Fibroblast of lung (primary cell): ENCODE measurements at regions not wholly inside any gene's neighbourhood (a gene's known extent, or its start where the extent isn't known, plus 50 kb on each side); places are given as distances from the start of the nearest gene placed in this dataset.

Experiments
- EZH2 ChIP-seq: IDR thresholded peaks from 2 replicates; pipeline ENCODE4 v1.5.1; 2012; ENCODE audit warnings: low read length, control low read depth, mild to moderate bottlenecking; ENCODE audit errors: missing control alignments
- TF ChIP-seq, protein P1 (sequence below), 2 donors: IDR thresholded peaks in 1 of 2; conservative IDR thresholded peaks in 1 of 2; 1 replicate in 1 of 2; 2 replicates in 1 of 2; pipeline ENCODE4 v1.5.1; 2011 to 2012; ENCODE audit warnings: low read length in 2 of 2, control low read depth in 1 of 2, inconsistent platforms in 1 of 2, low read depth in 1 of 2, mild to moderate bottlenecking in 1 of 2

DNA sequence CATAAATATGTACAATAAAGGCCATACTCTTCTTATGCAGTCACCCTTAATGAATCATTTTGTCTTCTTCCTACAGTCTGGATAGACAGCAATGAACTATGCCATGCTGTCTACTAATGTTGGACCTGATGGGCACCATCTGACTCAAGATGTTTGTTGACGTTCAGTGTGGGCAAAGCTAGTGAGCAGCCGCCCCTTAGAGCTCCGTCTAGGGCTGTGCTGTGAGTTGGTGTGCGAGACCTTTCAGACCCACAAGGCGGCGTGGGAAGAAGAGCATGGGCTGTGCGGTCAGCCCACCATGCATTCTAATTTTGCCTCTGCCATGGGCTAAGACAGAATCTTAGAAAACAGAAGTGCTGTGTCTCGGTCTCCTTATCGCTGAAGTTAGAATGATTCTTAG lies 829.4 kb downstream of the QKI start:
- TF ChIP-seq, protein P1, sequence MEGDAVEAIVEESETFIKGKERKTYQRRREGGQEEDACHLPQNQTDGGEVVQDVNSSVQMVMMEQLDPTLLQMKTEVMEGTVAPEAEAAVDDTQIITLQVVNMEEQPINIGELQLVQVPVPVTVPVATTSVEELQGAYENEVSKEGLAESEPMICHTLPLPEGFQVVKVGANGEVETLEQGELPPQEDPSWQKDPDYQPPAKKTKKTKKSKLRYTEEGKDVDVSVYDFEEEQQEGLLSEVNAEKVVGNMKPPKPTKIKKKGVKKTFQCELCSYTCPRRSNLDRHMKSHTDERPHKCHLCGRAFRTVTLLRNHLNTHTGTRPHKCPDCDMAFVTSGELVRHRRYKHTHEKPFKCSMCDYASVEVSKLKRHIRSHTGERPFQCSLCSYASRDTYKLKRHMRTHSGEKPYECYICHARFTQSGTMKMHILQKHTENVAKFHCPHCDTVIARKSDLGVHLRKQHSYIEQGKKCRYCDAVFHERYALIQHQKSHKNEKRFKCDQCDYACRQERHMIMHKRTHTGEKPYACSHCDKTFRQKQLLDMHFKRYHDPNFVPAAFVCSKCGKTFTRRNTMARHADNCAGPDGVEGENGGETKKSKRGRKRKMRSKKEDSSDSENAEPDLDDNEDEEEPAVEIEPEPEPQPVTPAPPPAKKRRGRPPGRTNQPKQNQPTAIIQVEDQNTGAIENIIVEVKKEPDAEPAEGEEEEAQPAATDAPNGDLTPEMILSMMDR (conservative IDR thresholded peaks at IDR 0.05 in 1 of 2, IDR thresholded peaks at IDR 0.05 in 1 of 2; ENCODE audit: low read depth in 1 of 2, low read length in 2 of 2), result no peak
- no peak for TF ChIP-seq EZH2
